Activated CD4-positive, alpha-beta T cell treated with anti-CD3 and anti-CD28 coated beads, Interleukin-2, amount 50 U/mL, for 4 hours (primary cell): ENCODE measurements at regions not wholly inside any gene's neighbourhood (a gene's known extent, or its start where the extent isn't known, plus 50 kb on each side); places are given as distances from the start of the nearest gene placed in this dataset.

ENCODE experiments used
- DNase-seq, 2 experiments: peaks; one replicate each; pipeline ENCODE4 v3.0.0-alpha.2; 2020

DNA sequence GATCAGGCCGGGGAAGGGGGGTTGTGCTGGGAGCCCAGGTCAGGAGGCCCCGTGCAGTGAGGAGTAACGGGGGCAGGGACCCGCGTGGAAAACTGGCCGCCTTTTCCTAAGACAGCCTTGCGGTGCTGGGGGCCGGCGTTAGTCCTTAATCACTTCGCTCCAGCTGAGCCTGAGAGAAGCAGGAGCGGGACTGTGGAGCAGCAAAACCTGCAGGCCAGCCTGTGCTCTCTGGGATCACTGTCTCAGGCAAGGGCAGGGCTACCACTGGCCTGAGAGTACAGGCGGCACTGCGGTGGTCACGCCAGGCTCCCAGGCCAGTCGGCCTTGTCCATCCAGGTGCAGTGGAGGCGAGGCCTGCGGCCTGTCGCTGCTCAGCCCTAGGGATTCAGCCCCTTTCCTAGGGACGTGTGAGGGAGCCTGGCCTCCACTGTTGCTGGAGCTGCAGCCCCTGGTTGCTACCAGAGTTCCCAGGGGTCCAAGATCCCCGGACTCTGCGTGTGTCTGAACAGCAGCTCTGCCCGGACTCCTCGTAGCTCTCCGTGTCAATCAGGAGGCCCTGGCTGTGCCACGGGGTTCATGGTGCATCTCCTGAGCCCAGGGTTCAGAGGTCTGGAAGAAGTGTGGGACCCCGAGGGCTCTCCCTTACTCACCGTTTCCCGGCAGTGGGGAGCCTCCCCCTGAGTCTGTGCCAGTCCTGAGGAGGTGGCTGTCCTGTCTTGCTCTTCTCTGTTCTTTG, 2141.7 kb upstream of the TENM3 start:
- DNase-seq = no peak

DNA sequence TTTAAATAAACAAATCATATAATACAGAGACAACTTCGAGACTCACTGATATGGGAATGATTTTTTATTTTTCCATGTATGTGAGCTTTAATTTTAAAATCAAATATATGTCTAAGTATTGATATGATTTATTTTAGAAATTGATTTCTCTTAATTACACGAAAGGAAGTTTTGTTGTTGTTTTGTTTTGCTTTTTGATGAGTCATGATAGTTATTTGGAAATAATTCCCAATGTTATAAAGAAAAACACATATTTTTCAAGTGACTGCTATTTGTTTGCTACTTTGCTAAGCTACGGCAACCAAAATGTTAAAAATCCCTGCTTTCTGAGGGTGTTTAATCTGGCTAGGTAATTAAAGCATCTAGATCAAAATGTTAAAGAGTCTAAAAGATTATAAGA, 2139.4 kb upstream of the TENM3 start:
- no peak for DNase-seq

DNA sequence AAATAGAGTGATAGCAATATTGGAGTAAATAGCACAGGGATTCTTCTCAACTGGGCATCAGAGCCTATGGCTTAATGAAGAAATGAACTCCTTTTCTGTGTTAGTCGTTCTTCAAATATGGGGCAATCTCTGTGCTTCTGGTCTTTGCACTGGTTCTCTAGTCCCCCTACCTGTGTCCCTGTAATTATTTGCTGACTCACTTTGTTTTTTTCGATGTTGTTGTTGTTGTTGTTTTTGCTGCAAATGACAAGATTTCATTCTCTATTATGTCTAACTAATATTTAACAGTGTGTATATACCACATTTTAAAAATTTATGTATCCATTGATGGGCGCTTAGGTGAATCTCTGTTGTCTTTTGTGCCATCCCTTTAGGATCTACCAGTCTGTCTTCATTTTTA, 2137.8 kb upstream of the TENM3 start:
- DNase-seq = no peak

DNA sequence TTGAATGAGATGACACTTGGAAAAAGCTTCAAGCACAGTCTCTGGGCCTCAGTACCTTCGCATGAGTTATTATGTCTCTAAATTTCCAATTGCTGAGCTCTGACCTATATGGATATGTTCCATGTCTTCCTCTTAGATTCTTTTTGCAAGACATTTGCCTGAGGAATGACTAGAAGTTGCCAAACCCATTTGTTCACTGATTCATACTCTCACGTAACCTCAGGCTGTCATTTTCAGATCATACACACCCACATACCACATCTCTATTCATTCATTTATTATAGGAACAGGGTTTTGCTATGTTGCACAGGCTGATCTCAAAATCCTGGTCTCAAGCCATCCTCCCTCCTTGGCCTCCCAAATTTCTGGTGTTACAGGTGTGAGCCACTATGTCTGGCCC, 2137.1 kb upstream of the TENM3 start:
- DNase-seq = no peak

DNA sequence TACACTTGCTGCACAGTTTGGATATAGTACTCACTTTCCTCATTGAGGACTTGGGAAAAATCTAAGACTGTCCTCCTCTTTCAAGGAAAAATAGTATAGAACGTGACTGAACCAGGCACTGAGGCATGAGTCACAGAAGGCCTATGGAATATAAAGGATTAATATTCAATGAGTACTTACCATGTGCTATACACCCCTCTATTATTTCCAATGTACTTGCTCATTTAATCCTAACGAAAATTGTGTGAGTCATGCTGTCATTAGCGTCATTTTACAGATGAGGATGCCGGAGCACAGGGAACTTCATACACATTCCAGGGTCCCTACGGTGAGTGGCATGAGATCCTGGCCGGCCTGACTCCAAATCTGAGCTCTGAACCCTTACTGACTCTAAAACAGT, 2136.2 kb upstream of the TENM3 start:
- DNase-seq = no peak

DNA sequence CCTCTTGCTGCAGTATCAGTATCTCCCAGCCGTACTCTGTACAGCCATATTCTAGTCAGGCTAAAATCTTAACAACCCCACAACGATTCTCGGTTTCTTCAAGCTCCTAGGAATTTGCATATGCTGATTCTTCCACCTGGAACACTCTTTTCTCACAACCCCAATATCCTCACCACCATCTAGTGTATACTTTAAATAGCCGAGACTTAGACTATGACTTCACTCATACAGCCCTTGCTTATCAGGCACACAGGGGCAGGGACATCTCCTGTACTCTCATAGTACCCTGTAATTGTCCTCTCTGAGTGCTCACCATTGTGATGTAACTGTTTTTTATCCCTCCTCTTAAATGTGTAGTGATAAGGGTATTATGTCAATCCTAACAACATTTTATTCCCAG, 2126.4 kb upstream of the TENM3 start:
- DNase-seq = no peak

DNA sequence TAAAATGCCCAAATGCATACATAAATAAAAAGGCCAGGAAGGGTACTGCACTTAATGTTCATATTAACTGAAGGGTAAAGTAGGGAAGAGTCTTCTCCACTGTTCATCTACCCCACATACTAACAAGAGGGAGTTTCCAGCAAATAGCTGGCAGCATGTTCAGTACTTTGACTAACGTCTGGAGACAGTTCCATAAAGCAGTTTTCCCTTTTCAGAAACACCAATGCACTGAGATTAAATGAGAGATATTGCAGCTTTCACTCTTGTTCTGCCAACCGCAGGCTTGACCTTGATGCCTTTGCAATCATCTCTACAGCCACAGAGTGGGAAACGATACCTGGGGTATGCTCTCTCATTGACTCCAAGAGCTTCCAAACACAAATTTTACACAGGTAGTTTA, 2123.1 kb upstream of the TENM3 start:
- DNase-seq = no peak

DNA sequence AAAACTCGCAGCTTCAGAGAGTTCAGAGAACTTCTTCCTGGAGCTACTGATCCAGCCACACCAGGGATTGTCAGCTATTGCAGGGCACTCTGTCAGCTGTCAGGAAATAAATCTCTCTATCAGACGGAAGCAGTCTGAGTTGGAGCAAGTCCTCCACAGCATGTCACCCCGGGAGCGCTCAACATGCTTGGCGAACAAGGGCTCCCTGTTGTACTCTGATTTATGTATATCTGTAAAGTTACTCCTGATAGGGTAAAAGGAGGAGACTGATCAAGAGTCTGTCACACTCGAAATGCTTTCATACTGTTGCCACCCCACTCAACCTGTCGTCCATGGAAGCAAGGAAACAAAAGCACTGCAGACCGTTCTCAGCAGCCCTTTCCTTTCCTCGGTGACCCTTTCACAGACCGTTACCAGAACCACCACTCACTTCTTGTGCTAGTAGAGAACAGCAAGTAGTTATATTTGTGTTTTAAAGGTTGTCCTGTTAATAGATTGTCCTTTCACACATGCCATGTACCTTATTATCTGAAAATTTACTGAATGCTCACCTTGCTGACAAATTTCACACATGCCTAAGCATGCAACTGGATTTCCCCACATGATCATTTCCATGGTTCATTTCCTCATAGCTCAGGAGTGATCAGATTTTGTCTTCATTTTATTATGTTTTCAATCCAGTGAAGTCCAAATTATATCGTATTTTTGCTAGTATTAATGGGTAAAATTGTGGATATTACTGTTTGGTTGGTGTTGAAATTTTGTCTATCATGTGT, 2108.9 kb upstream of the TENM3 start:
- DNase-seq = no peak

DNA sequence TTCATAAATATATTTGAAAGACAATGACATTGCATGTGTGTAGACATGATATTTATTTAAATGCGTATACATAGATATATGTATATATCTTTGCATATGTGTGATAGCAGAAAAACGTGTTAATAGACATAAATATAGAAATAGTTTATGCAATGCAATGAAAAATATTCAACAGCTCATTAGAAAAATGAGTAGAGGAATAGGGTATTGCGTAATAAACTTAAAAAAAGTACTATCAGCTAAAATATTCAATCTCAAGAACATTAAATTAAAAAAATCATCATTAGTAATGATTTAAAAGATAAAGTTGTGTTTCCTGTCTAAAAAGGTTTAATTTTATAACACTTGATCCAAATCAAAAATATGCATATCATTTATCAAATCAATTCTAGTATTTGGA, 2101.5 kb upstream of the TENM3 start:
- DNase-seq = no peak

DNA sequence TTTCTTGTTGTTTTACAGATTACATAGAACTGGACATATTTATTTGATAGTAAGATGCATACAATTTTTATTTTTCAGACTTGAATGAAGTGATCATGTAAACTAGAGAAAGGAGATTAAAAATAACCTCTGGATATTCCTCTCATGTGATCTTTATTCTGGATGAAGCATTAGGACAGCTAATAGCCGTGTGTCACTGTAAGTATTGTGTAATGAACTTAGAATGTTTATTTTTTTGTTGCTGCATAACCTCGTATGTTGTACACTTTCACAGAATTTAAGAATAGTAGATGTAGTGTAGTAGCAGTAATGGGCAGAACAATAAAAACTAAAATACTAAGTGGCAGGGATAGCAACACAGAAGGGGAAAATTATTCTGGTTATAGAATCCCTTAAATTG, 2094.5 kb upstream of the TENM3 start:
- DNase-seq = no peak

DNA sequence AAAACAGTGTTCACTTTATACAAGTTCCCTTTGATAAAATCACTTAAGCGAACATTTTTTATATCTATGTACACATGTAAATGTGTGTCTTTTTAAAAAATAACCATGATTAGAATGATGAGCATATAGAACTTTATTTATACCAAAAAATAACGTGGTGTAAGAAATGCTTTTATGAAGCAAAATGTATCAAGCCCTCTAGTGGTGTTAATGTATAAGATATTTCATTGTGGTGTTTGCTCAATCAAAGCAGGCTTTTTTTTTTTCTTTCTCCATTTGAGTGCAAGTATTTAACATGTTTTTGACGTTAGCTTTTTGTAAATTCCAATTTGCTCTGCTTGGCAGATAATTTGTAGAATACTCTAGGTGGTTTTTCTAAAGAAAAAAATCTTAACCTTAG, 2092.4 kb upstream of the TENM3 start:
- DNase-seq = no peak

DNA sequence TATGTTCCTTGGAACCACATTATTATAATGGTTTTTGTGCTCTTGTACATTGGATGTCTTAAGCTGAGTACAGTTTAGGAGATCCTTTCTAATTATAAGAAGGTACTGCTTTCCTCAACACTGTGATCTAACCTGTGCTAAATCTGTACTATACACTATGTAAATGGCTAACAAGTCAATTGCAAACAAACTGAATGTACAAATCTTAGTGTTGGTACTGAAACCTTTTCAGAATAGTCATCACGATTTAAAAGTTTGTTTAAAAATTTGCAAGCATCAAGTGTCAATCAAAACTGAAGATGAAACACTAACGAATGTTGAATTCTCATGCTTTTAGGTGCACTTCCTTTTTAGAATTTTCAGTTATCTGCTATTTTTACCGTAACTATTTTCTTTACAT, 2090.4 kb upstream of the TENM3 start:
- no peak for DNase-seq

DNA sequence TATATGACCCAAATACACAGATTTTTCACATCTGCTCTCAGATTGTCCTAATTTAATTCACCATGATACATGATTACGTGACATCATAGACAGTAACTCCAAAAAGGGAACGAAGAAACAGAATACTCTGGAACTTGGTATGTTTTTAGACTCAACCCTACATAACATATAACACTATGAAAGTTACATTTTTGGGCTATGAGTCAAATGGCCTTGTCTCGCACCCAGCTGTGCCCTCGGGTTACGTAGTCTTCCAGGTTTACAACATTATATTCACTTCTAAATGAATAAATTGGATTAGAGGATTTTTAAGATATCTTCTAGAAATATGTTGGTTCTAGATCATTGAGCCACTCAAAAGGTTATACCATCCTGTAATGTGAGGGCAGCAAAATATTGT, 2089.6 kb upstream of the TENM3 start:
- DNase-seq = no peak

DNA sequence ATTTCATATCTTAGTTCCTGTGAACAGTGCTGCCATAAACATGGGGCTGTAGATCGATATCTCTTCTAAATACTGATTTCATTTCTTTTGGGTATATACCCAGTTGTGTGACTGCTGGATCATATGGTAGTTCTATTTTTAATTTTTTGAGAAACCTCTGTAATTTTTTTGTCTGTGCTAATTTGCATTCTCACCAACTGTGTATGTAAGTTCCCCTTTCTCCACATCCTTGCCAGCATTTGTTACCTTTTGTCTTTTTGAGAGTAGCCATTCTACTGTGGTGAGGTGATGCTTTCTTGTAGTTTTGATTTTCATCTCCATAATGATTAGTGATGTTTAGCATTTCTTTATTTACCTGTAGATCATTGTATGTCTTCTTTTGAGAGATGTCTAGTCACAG, 2086.5 kb upstream of the TENM3 start:
- no peak for DNase-seq

DNA sequence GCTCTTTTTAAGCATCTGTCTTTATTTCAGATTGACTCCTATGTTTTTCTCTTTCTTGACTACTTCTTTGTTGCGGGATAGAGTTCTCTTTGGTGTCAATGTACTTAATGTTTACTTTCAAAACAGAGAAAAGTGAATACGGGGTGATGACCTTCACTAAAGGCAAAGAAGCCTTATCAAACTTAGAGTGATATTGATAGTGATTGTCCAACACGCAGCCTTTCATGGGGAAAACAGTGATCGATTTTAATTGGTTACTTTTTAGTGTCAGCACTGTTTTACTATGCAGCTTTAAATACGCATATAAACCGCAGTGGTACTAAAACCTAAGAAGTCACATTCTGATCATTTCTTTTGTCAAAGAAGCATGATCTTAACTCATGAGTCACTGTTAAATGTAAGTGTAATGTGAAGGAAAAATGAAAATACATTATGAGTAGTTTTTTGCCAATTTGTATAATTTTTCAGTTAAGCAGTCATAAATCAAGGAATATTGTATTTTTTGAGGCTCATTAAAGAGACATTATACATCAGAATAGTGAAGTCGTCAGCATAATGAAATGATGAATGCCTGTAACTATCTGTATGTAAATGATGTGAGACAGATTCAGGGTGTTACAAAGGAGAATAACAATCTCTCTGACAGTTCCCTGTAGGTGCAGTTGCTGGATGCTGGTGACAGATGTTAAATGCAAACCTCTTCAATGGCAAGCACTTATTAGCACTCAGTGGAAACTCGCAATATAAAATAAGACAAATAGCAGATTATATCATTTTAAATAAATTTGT, 2082.8 kb upstream of the TENM3 start:
- DNase-seq = no peak

DNA sequence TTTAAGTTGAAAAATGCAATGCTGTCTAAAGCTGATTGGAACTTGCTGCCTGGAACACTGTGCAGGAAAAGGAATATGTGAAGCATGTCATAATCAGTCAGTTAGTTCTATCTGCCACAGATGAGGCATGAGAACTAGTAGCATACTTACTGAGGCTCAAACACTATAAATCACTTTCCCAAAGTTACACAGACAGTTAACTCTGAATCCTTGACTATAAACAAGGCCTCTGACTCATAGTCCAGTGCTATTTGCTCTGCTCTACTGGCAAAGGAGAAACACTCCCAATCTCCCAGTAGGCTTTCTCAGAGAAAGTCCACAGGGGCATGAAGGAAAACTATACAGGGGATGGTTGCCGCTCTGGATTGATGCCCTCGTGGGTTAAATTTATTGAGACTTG, 2078.4 kb upstream of the TENM3 start:
- no peak for DNase-seq

DNA sequence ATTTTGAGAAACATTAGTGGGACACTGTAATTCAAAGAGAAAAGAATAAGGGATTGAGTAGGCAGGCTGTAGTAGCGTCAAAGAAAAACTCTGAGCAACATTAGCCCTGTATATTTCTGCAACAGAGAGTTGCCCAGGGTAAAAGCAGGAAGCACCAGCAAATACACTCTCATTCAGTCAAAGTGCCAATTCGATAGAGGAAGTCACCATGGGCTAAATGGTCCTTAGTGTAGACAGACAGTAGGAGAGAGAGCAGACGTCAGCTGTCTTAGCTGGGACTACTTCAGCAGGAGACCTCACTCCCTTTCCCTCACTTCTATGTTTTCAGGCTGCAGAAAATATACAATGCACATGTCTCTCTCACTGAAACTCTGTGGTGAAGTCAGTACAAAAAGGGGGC, 2073.8 kb upstream of the TENM3 start:
- DNase-seq = no peak

DNA sequence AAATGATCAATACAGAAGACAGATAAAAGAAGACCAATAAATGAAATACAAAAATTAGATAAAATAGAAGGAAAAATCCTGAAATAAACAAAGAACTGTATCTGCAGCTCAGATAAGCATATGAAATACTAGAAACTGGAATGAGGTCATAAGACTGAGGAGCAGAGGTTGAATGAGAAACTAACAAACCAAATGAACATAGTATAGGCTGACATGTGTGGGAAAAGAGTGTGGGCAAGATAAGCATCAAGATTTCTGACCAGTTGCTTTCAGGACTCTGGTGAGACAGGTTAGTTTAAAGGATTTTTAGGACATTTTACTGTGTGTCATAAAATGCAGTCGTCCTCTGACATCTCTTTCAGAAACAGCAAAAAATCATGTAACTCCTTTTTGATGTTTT, 2073.2 kb upstream of the TENM3 start:
- DNase-seq = no peak

DNA sequence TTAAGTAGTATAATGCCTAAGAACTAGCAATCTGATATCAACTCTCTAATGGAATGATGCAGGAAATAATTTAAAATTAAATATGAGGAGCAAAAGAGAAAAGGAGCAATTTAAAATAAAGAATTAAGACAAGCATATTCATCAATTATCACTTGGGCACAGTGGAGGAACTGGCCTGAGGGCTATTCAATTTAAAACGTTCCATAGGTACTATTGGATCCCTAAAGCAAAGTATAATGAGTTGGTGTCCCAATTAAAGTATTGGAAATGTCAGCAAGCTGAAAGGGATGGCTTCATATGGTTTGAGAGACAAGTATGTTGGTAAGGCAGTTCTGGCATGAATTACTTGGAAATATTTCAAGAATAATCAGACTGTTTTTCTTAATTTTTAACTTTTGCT, 2064.1 kb upstream of the TENM3 start:
- DNase-seq = no peak

DNA sequence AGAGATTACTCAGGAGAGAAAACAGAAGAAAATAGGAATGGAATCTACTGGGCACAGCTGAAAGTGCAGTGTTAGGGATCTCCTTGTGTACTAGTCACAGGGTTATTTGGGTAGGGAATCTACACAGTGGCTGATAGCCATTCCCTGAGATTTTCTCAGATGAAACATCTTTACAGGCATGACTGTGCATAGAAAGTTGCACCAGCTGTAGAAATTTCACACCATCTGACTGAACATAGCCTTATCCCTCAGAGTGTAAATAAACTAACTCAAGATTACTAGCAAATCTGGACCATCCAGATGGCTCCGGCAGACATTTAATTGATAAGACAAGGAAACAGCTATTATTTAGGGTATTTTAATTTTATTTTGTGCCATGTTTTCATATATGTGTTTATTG, 2053.5 kb upstream of the TENM3 start:
- no peak for DNase-seq

DNA sequence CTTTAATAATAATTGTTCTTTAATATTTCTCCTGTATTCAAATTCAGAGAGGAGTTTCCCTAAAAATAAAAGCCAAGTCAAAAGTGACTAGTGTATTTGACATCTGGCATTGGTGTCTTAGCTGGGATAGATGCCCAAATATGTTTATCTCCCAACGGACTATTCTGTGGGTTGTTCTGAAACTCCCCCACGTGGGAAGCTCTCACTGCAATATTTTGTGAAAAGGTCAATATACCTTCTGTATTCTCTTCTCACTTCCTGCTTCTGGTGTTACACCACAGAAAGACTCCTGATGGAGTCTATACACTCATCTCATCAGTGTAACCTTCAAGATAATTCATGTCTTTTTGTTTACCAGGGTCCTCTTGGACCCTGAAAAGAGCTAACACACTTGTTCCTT, 2052.8 kb upstream of the TENM3 start:
- DNase-seq = no peak

DNA sequence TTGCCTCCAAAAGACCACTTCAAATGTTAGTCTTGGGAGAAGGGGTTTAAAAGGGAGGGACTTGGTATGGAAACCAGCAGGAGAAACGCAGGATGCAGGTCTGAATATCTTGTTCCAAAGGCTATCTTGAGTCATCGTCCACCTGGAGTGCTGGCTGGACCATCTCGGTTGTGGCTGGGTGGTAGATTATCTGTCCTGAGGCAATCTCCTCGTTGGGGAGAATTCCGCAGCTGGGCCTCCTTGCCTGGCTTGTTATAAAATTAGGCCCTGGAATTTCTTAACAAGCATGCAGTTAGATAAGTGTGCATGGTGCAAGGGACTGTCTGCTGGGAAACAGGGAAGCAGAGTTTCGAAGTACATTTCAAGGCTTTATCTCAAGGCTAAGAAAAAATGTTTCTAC, 2045.7 kb upstream of the TENM3 start:
- DNase-seq = no peak

DNA sequence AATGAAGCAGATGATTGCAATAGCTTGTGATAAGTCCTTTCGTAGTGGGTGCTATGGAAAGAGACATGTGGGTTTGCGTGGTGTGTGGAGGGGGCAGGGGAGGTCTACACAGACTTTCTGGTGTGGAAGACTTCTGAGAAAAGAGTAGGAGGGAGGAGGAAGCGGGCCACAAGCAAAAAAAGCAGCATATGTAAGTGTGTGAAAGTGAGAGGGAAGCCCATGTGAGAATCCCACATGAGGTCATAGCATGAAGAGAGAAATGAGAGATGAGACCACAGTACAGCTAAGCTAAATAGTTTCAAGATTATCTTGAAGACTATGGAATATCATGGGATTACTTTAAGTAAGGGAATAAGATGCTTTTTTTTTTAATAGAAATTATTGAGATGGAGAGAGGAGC, 2039.9 kb upstream of the TENM3 start:
- no peak for DNase-seq

DNA sequence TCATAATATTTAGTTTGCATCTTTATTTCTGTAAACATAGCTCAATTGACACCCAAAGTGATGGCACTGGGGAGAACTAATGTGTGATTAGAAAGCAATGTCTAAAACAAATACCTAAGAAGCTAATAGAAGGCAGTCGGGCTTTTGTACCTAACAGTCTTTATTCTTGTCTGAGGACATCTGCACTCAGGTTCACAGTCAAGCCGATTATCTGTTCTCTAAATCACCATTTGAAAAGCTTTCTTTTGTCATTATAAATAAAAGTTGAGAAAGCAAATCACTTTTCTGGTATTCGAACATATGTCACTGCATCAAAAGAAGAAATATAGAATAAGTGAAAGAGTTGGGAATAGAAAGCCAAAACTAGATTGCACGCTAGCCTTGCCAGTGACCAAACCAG, 2037.9 kb upstream of the TENM3 start:
- no peak for DNase-seq
